ENCODE measurements at regions not wholly inside any gene's neighbourhood (a gene's known extent, or its start where the extent isn't known, plus 50 kb on each side); places are given as distances from the start of the nearest gene placed in this dataset.
A peak's percentile ranks its signal among the peaks of the same experiment; 100 is the strongest.
"Not testable (repeated sequence)": the region's sequence is repeated elsewhere in the genome, so short reads cannot be mapped to it uniquely, and the experiment has no call there.

GRCh38 chrX:77017093-77017492 lies 430.1 kb upstream of the FGF16 start:
- Mint-ChIP-seq H3K27ac (no peak overlapping the region), H3K27me3 (no peaks in the 10 kb centered on the region), H3K36me3 (ENCODE audit: insufficient read depth) (no peaks in the 10 kb centered on the region), H3K4me3 (ENCODE audit: low read depth) (no peak overlapping the region), H3K4me1 (ENCODE audit: low read depth) (no peaks in the 10 kb centered on the region), H3K9me3 (ENCODE audit: low read depth) (peaks cover 15% of the 10 kb centered on the region)
- no peak for TF ChIP-seq CTCF (IDR thresholded peaks at IDR 0.05; ENCODE audit: unreplicated experiment)
- DNase-seq (ENCODE audit: low spot score, unreplicated experiment), result no peak

- H3K9me3 Mint-ChIP-seq (ENCODE audit: low read depth), result peaks cover 34% of the 10 kb centered on the region
- H3K4me1 Mint-ChIP-seq (ENCODE audit: low read depth); H3K36me3 Mint-ChIP-seq (ENCODE audit: insufficient read depth); H3K27me3 Mint-ChIP-seq: not testable (repeated sequence)
- peak overlapping the region; percentile 69 for H3K27ac Mint-ChIP-seq
- DNase-seq (ENCODE audit: low spot score, unreplicated experiment), result peak; percentile 36
- H3K4me3 Mint-ChIP-seq (ENCODE audit: low read depth), result peak overlapping the region; percentile 76
- peak; percentile 27 for TF ChIP-seq CTCF (IDR thresholded peaks at IDR 0.05; ENCODE audit: unreplicated experiment)
These were observed 400.9 kb upstream of the FGF16 start for GRCh38 chrX:77046180-77046810.

GRCh38 chrX:77060572-77060971 lies 386.6 kb upstream of the FGF16 start:
- Mint-ChIP-seq H3K9me3 (ENCODE audit: low read depth) (peaks cover 26% of the 10 kb centered on the region), H3K27ac (no peak overlapping the region)

GRCh38 chrX:77061022-77061421 lies 386.2 kb upstream of the FGF16 start:
- TF ChIP-seq CTCF (IDR thresholded peaks at IDR 0.05; ENCODE audit: unreplicated experiment), result no peak
- DNase-seq (ENCODE audit: low spot score, unreplicated experiment), result no peak
- Mint-ChIP-seq H3K9me3 (ENCODE audit: low read depth) (peaks cover 23% of the 10 kb centered on the region), H3K4me3 (ENCODE audit: low read depth) (no peak overlapping the region), H3K36me3 (ENCODE audit: insufficient read depth) (no peaks in the 10 kb centered on the region), H3K27me3 (no peaks in the 10 kb centered on the region), H3K4me1 (ENCODE audit: low read depth) (no peaks in the 10 kb centered on the region), H3K27ac (no peak overlapping the region)

More at GRCh38 chrX:77060572-77060971, 386.6 kb upstream of the FGF16 start:
- Mint-ChIP-seq H3K4me3 (ENCODE audit: low read depth) (no peak overlapping the region), H3K36me3 (ENCODE audit: insufficient read depth) (no peaks in the 10 kb centered on the region), H3K27me3 (no peaks in the 10 kb centered on the region), H3K4me1 (ENCODE audit: low read depth) (no peaks in the 10 kb centered on the region)
- DNase-seq (ENCODE audit: low spot score, unreplicated experiment), result no peak
- no peak for TF ChIP-seq CTCF (IDR thresholded peaks at IDR 0.05; ENCODE audit: unreplicated experiment)

GRCh38 chrX:77061545-77061944 lies 385.6 kb upstream of the FGF16 start:
- Mint-ChIP-seq H3K9me3 (ENCODE audit: low read depth) (peaks cover 19% of the 10 kb centered on the region), H3K27ac (no peak overlapping the region), H3K4me1 (ENCODE audit: low read depth) (no peaks in the 10 kb centered on the region), H3K4me3 (ENCODE audit: low read depth) (no peak overlapping the region), H3K36me3 (ENCODE audit: insufficient read depth) (no peaks in the 10 kb centered on the region), H3K27me3 (no peaks in the 10 kb centered on the region)
- no peak for TF ChIP-seq CTCF (IDR thresholded peaks at IDR 0.05; ENCODE audit: unreplicated experiment)
- DNase-seq (ENCODE audit: low spot score, unreplicated experiment), result no peak
